HEK293T (cell line): ENCODE measurements at regions not wholly inside any gene's neighbourhood (a gene's known extent, or its start where the extent isn't known, plus 50 kb on each side); places are given as distances from the start of the nearest gene placed in this dataset.

Experiments used
- CTCF ChIA-PET: fragments of 350-600 bp; formaldehyde crosslinking; extraction: SDS; loops from one replicate; lab custom pipeline; 2021; ENCODE audit warnings: antibody characterized with exemption, inconsistent platforms; lab: Yijun Ruan, JAX
- POLR2A ChIA-PET: fragments of 350-600 bp; formaldehyde crosslinking; extraction: SDS; loops from one replicate; lab custom pipeline; 2020; ENCODE audit warnings: antibody characterized with exemption, inconsistent platforms; lab: Yijun Ruan, JAX
- DNase-seq: peaks from one replicate; pipeline ENCODE4 v3.0.0; 2012; ENCODE audit warnings: mixed read lengths; ENCODE audit errors: extremely low spot score
- ARNT ChIP-seq: fragments of 450-650 bp; IDR thresholded peaks from 2 replicates; pipeline ENCODE4 v1.6.1; 2017; ENCODE audit warnings: mild to moderate bottlenecking
- BHLHE40 ChIP-seq: fragments of 450-650 bp; IDR thresholded peaks from 2 replicates; pipeline ENCODE4 v1.6.1; 2016; ENCODE audit warnings: mild to moderate bottlenecking, moderate library complexity, borderline replicate concordance
- CTBP1 ChIP-seq: fragments of 450-650 bp; IDR thresholded peaks from 2 replicates; pipeline ENCODE4 v1.6.1; 2016; ENCODE audit warnings: borderline replicate concordance
- ELF4 ChIP-seq: fragments of 450-650 bp; IDR thresholded peaks from 2 replicates; pipeline ENCODE4 v1.6.1; 2017; ENCODE audit warnings: antibody characterized with exemption
- FOXA1 ChIP-seq: fragments of 450-650 bp; IDR thresholded peaks from 2 replicates; pipeline ENCODE4 v1.6.1; 2016; ENCODE audit warnings: mild to moderate bottlenecking
- FOXK2 ChIP-seq: fragments of 450-650 bp; IDR thresholded peaks from 2 replicates; pipeline ENCODE4 v1.6.1; 2016; ENCODE audit warnings: mild to moderate bottlenecking
- FOXM1 ChIP-seq: fragments of 450-650 bp; IDR thresholded peaks from 2 replicates; pipeline ENCODE4 v1.6.1; 2017; ENCODE audit warnings: mild to moderate bottlenecking, borderline replicate concordance
- HDGF ChIP-seq: fragments of 450-650 bp; IDR thresholded peaks from 2 replicates; pipeline ENCODE4 v1.6.1; 2017; ENCODE audit warnings: antibody characterized with exemption, borderline replicate concordance
- L3MBTL2 ChIP-seq: fragments of 450-650 bp; conservative IDR thresholded peaks from 2 replicates; pipeline ENCODE4 v1.6.1; 2016; ENCODE audit warnings: mild to moderate bottlenecking
- LEF1 ChIP-seq: fragments of 450-650 bp; IDR thresholded peaks from 2 replicates; pipeline ENCODE4 v1.6.1; 2017; ENCODE audit warnings: mild to moderate bottlenecking, borderline replicate concordance
- NFRKB ChIP-seq: fragments of 450-650 bp; IDR thresholded peaks from 2 replicates; pipeline ENCODE4 v1.6.1; 2016; ENCODE audit warnings: mild to moderate bottlenecking, moderate library complexity
- PKNOX1 ChIP-seq: fragments of 450-650 bp; IDR thresholded peaks from 2 replicates; pipeline ENCODE4 v1.6.1; 2016
- SP1 ChIP-seq: fragments of 450-650 bp; IDR thresholded peaks from 2 replicates; pipeline ENCODE4 v1.6.1; 2017
- SUZ12 ChIP-seq: fragments of 450-650 bp; IDR thresholded peaks from 2 replicates; pipeline ENCODE4 v1.6.1; 2016; ENCODE audit warnings: mild to moderate bottlenecking
- TARDBP ChIP-seq: fragments of 450-650 bp; IDR thresholded peaks from 2 replicates; pipeline ENCODE4 v1.6.1; 2016
- ZNF384 ChIP-seq: fragments of 450-650 bp; IDR thresholded peaks from 2 replicates; pipeline ENCODE4 v1.6.1; 2016

- ChIA-PET POLR2A (no interaction called here), CTCF (no interaction called here)
- TF ChIP-seq NFRKB = no peak
- TF ChIP-seq BHLHE40 = no peak
- no peak for TF ChIP-seq SP1
- no peak for TF ChIP-seq FOXA1
- no peak for TF ChIP-seq SUZ12
- TF ChIP-seq ARNT = no peak
- TF ChIP-seq CTBP1 = no peak
- no peak for TF ChIP-seq HDGF
- TF ChIP-seq TARDBP = no peak
- TF ChIP-seq FOXM1 = no peak
- TF ChIP-seq ZNF384 = no peak
- TF ChIP-seq PKNOX1 = no peak
- no peak for TF ChIP-seq FOXK2
- TF ChIP-seq L3MBTL2 = no peak
- no peak for TF ChIP-seq LEF1
- TF ChIP-seq ELF4 = no peak
- DNase-seq = no peak
Observed at GRCh38 chr6:95958686-95959085, 57.1 kb upstream of the FUT9 start.

- DNase-seq = no peak
- ChIA-PET POLR2A (no interaction called here), CTCF (no interaction called here)
- TF ChIP-seq SP1 = no peak
Observed at GRCh38 chr6:95959261-95959660, 56.5 kb upstream of the FUT9 start.
